DMS 273 treated with DMSO at 0.1 percent for 48 hours (cell line): ENCODE measurements at regions not wholly inside any gene's neighbourhood (a gene's known extent, or its start where the extent isn't known, plus 50 kb on each side); places are given as distances from the start of the nearest gene placed in this dataset.
"Not testable (repeated sequence)": the region's sequence is repeated elsewhere in the genome, so short reads cannot be mapped to it uniquely, and the experiment has no call there.

Source experiments
- DNase-seq: peaks from one replicate; lab custom pipeline; 2025; lab: John Stamatoyannopoulos, UW

DNA sequence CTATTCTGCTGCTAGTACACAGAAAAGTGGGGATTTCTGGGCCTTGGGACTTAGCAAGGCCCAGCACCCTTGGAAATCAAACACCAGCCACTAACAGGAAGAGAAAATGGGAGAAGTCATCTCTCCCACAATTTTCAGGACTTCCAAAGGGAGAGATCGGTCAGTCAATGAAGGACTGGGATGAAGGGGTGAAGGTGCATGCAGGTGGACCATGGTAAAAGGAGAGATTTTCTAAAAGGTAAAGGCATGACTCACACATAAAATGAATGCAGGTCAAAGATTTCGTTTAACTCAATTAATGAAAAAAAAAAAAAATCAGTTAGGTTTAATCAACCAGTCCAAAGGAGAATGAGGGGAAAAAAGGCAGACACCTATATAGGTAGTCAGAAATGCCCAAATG, 176.4 kb upstream of the PROK2 start:
- DNase-seq = no peak

DNA sequence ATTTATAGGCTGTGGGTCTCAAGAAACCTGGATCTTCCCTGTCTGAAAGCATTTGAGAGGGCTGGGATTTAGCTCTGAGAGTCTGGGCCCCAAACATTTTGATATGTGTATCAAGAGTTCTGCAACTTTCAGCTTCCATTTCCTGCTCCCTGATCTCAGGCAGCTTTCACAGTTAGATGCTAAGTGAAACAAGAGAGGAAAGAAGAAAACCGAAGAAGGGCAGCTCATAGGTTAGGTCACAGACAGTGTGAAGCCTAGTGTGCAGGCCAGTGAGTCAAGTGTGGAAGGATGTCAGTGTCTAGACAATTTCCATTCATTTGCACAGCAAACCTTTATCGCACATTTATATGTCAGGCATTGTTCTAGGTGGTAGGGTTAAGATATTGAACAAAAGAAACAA, 173.6 kb upstream of the PROK2 start:
- DNase-seq = no peak

DNA sequence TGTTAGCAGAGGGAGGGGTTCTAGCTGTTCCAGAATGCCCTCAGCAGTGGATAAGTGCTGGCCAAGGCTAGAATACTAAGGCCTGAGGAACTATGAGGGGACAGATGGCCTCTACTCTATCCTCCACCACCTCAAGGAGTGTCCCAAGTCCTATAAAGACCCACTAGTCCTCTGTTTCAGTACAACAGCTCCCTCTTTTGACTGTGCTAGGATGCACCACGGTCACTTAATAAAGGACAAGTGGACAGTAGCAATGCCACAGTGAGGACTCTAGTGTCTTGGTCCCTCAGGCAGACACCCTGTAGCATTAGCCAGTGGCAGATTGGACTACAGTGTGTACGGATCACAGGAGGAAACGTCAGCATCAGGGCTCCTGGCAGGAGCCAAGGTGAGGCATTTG, 171.8 kb upstream of the PROK2 start:
- DNase-seq = no peak

DNA sequence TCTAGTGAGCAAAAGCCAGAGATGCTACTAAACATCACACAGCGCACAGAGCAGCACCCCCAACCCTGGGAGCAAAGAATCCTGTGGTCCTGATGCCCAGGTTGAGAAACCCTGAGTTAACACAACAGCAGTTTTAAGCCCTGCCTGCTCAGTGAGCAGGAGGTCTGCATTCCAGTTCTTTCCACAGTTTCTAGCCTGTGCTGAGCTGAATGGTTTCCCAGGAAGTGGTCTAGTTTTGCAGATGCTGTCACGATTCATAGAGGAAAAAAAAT, 171.1 kb upstream of the PROK2 start:
- no peak for DNase-seq

DNA sequence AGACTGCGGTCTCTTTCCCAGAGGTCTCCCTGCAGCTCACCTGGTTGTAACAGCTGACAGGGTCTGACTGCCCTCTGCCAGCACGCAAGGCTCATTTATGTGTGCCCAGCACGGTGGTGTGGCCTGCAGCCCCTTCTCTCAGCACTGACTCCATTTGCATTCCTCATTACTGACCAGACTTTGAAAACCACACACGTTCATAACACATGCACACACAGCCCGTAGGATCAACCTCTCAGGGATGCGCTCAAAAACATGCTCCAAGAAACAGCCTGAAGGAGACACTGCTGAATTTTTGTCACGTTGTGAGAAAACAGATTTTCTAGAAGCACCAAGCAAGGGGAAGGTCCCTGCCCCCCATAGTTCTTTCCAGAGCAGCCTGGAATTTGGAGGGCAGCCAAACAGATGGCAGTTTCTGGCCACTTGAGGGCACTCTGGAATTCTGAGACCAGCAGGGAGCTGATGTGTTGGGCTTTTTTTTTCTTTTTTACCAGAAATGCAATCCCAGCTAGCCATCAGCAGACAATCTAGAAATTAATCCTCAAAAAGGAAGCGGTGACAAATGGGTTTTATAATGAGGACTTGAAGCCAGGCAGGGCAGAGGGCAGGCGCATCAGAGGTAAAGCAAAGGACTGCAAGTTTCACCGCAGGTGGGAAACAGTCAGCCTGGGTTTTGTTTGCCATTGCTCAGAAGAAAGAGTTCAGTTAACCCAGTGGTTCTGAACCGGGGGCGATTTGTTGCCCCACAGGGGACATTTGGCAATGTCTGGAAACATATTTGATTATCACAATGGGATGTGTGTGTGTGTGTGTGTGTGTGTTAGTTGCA, 170.5 kb upstream of the PROK2 start:
- DNase-seq = peak; percentile 8

DNA sequence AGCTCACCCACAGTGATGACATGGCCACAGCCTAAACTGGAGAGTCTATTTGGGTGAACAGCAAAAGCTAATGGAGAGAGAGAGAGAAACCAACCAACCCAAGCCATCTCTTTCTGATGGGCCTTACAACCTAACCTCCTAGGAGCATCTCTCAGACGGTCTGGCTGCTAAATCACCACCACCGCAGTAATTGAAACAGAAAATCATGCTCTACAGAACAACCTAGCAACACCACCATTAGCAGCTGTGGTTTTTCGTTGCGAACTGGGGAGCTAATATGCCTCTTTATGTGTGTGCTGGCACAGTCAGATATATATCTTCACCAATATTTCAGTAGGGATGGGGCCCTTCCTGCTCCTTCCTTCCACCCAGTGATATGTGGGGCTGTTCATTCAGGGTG, 166.9 kb upstream of the PROK2 start:
- DNase-seq = no peak

DNA sequence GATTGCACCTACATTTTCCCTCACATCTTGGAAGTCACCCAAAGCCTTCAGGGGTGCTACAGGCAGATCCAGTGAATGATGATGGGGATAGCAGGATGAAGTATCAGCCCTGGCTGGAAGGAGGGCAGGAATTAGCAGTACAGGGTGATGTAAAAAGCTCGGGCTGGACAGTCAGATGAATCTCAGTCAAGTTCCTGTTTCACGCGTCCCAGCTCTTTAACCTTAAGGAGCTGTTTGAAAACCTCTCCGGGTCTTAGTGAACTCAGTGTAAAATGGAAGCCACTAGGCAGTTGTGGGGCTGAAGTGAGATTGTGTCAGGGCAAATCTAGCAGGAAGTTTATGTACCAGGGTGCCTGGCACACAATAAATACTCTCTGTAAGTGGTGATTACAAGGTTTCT, 166.4 kb upstream of the PROK2 start:
- DNase-seq = no peak

DNA sequence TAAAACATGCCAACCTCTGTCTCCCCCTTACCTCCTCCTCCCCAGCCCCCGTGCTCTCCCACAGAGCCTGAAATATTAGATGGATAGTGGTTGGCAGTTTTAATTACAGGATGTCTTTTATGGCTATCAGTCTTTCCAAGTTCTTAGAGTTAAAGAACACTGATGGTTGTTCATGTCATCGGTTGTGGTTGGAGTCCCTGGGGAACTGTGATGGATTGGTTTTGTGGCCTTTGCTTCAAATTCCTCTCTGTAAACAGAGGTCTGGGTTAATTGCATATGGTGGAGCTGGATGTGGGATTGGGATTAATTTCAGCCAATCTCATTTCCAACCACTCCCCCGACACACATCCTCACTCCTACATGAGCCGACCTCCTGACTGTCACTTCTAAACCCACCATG, 164.5 kb upstream of the PROK2 start:
- no peak for DNase-seq

DNA sequence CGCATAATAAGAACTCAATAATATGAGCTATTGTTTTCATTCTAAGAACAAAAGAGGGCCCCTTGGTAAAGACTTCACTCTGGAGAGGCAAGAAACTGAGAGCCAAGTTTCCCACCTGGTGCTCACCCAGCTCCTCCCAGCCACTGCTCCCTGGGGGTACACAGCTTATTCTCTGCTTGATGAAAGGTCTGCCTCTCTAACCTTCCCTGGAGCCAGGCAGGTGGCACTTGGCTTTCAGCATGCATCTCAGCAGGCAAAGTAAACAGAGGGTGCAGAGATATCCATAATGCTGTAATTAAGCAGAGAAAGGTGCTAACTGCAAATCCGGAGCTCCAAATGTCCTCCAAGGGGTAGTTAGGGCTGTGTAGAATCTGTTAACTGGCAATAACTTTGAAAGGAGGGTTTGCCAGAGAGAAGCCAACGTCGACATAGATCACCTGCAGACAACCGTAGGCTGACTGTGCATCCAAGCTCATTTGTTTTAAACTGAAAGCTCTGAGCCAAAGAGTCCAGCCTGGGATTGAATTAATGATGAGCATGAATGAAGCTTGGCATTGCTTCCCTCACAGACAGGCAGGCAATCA, 159.6 kb upstream of the PROK2 start:
- DNase-seq = no peak

DNA sequence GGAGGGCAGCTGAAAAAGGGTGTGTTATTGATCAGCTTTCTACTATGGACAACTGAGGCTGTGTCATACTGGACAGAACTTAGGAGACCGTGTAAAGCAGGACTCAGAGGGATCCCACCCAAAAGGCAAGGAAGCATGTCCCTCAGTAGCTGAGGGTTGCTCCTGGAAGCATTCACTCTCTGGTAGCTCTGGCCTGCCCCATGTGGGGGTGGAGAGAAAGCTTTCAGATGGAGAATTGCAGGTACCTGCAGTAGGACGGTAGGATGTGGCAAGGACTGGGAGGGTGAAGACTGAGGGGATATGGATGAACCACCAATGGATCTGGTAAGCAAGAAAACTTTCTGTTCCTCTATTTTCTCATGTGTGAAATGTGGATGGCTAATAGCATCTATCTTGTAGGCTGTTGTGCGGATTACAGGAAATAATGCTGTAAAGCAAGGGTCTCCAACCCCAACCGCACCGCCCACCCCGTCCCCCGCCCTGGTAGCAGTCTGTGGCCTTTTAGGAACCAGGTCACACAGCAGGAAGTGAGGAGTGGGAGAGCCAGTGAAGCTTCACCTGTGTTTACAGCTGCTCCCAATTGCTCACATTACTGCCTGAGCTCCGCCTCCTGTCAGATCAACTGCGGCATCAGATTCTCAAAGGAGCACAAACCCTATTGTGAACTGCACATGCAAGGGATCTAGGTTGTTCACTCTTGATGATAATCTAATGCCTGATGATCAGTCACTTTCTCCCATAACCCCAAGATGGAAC, 157.7 kb upstream of the PROK2 start:
- DNase-seq = no peak

DNA sequence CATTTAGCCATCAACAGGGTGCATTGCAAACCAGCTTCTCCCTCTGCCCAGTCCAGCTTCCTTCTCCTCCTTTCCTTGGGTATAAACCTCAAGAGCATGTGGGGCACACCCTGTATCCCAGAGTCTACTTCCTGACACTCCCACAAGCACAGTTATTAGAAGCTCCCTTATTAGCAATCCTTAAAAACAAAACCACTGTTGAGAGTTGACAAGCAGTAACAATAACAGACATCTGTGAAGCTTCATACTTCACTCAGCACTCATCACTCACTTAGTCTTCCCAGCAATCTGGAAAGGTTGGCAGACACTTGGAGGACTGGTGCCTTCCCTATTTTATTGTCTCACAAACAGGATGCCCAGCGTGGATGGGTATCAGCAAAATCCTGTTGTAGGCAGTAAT, 155.5 kb upstream of the PROK2 start:
- DNase-seq = no peak

DNA sequence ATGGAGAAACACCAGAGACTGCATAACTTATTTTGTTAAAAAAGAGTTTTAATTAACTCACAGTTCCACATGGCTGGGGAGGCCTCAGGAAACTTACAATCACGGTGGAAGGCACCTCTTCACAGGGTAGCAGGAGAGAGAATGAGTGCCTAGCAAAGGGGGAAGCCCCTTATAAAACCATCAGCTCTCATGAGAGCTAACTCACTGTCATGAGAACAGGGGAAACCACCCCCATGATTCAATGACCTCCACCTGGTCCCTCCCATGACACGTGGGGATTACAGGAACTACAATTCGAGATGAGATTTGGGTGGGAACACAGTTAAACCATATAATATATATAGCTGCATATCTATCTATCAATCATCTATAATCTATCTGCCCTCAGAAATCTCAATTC, 153.1 kb upstream of the PROK2 start:
- DNase-seq = not testable (repeated sequence)

DNA sequence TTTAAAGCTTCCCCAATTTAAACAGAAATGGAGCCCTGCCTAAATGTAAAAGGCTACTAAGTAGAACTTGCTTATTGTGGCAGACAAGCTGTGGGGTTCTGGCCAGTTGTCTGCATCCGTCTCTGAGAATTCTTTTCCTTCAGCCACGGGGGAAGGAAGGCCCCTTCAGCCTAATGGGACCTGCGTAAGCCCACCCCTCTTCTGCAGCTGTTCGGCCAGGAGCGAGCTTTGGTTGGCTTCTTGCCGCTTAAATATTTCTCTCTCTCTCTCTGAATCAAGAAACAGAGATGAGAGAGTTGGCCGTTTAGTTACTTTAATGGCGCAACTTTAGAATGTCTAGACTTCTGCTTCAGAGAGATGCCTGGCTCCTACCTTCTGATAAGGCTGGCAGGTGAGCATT, 151.7 kb upstream of the PROK2 start:
- DNase-seq = no peak

DNA sequence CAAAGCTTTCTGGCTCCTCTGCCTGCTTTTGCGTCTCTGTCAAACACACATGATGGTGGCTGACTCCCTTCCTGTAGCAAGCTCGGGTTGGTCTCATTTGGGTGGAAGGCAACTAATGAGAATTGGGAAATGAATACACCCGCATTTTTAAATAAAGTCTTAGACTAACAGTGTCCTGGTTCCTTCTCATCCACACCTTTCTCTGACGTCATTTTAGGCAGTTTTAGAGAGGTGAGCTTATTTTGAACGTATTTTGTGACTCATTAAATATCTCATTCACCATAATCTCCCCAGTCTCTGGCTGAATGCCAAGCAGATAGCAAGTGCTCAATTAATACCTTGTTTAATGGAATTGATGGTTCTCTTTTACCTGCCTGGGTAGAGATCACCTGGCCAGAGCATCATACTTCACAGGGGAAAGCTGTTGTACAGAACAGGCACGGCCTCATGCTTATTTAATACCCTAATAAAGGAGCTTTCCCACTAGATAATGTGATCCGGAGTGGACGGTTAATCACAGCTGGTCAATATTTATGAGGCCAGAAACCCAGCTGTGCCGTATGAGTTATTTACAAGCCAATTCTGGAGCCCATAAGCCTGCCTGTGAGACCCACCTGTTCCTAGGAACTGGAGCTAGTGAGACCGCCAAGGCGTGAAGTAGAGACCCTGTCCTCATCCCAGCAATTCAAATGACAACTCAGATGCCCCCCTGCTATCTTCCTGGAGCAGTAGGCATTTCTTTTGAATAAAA, 149.7 kb upstream of the PROK2 start:
- no peak for DNase-seq

DNA sequence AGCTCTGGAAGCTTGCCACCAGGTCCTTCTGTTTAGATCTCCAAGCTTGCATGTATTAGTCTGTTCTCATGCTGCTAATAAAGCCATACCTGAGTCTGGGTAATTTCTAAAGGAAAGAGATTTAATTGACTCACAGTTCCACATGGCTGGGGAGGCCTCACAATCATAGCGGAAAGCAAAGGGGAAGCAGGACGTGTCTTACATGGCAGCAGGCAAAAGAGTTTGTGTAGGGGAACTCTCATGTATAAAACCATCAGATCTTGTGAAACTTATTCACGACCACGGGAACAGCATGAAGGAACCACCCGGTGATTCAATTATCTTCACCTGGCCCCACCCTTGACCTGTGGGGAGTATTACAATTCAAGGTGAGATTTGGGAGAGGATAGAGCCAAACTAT, 147.0 kb upstream of the PROK2 start:
- no peak for DNase-seq

DNA sequence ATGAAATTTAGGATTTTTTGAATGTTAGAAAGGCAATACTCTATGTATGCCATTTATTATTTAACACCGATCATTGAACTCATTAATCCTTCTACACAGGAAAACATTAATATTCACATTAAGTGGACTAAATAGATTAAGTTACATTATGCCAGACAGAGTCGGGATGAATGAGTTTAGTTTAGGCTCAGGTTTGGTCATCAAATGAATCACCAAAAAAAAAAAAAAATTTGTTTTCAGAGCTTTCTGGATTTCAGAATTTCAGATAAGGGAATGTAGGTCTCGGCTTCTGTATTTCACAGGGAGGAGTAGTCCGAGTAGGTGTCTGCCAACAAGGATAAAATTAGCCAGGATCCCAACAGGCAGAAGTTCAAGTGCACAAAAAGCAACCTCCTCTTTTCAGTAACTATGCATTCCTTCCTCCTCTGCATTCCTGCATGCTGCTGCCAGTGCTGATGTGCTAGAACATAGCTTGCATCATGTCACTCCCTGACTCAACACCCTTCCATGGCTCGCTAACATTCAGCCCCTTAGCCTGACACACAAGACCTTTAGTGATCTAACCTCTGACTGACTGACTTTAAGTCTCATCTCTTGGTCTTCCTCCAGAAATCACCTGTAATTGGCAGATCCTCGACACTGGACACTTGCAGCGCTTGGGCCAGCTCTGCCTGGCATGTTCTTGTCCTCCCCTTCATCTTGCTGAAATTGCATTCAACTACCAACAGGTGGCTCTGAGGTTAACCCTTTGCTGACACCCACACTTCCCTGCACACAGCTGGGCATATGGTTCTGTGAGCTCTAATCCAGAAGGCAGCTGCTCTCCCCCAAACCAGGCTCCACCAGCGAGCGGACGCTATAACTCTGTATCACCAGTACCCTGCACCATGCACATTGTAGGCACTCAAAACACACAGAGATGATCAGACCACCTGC, 145.4 kb upstream of the PROK2 start:
- peak; percentile 6 for DNase-seq

DNA sequence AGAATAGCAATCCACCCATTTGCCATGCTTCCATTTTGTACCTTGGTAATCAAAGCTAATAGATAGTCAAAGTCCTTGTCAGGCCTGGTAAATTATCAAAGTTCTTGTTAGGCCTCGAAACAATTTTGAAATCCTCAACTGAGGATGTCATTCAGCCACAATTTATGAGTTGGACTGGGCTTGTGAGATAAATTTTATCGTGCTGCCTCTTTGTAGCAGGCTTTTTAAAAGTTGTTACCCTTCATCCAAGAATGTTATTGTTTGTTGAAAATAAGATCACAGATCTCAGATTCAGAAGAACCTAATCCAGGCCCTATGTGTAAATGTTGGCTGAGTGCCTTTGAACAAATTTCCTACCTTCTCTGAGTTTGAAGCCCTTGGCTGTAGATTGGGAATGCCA, 143.3 kb upstream of the PROK2 start:
- no peak for DNase-seq

DNA sequence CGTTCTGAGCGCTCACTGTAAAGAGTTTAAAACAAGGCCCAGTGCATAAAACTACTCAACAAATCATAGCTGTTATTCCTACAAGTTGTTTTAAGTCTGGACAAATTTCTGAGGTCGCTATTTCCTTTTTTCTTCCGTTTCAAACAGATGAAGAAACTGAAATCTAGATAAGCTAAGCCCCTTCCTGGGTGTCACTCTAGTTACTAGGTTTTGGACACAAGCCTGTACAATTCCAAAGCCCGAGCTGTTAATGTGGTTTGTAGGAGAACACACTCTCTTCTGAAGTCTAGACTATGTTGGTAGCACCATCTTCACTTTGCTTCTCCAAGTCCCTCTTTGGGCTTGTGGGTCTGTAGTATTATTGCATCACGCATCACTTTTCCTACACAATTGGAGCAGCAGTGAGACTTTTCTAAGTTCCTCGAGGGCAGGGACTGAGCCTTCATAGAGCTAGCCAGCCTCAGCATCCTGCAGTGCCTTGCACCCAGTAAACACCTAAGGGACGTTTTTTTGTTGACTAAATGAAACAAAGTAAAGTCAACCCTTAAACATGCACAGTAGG, 142.6 kb upstream of the PROK2 start:
- no peak for DNase-seq

DNA sequence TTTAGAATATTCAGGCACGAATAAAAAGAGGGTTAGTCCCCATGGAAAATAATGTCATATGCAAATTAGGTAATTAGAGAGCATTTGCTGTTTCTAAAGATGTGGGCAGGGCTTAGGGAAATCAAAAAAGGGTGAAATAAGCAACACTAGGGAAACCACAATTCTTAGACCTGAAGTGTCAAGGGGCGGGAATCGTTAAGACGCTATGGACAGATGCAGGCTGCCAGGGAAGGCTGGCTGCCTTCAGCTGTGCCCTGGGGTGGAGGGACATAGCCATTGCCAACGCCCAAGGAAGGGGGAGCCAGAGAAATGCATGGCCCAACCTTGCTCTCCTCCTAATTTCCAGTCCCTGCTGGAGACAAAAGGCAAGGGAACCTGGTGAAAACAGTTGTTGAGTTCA, 141.7 kb upstream of the PROK2 start:
- no peak for DNase-seq

DNA sequence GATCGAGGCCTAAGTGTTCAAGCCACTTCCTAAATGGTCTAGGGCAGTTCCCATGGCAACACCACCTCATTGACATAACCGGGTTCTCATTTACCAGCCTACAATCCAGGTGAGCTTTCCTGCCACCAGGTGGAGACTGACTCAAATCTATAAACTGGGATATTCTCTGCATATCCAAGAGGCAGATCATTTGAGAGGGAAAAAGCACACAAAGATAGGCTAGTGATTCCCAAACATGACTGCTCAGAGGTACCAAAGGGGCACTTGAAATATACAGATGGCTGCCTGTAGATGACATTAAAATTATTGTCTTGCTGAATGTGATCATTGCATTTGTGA, 141.3 kb upstream of the PROK2 start:
- no peak for DNase-seq

DNA sequence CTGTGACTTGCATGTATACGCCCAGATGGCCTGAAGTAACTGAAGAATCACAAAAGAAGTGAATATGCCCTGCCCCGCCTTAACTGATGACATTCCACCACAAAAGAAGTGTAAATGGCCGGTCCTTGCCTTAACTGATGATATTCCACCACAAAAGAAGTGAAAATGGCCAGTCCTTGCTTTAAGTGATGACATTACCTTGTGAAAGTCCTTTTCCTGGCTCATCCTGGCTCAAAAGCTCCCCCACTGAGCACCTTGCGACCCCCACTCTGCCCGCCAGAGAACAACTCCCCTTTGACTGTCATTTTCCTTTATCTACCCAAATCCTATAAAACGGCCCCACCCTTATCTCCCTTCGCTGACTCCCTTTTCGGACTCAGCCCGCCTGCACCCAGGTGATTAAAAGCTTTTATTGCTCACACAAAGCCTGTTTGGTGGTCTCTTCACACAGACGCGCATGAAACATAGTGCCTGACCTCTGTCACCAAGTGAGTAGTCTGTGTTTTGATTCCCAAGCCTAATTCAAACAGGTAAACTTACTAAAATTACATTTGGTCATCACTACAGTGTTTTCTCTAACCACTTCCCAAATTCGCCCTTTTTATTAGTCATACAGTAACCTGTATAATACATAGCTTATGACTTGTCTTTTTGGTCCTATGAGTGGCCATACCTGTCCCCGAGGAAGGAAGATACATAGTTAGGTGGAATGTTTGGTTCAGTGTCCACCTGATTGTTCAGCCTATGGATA, 140.7 kb upstream of the PROK2 start:
- DNase-seq = not testable (repeated sequence)
